ENCODE measurements at regions not wholly inside any gene's neighbourhood (a gene's known extent, or its start where the extent isn't known, plus 50 kb on each side); places are given as distances from the start of the nearest gene placed in this dataset.

DNA sequence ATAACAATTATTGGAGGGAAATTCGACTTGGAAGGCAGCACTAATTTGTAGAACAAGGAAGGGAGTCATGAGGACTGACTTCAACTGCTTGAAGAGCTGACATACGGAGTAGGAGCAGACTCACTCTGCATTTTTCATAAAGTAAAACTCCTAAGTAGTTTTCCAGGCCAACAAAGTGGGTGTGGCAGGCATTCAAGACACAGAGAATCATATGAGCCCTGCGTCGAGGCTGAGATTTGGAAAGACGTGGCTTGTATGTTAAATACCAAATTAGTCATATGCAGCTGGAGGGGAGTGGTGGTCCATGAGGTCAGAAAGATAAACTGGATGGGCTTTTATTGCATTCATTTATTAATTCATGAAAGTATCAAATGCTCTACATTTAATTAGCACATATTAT, 255.7 kb upstream of the JUN start:
- no peak overlapping the region for H3K4me3 Mint-ChIP-seq
- H3K27ac Mint-ChIP-seq = peak overlapping the region in 1 of 10 donors; percentile 0
- DNase-seq (no peak), ATAC-seq (no peak)
- POLR2A ChIA-PET = interaction anchor here (0.9 kb wide), 1 partner anchor 19 kb away, joined by 3 read pairs; no protein-coding TSS in a partner anchor
- no peaks in the 10 kb centered on the region for H3K27me3 Mint-ChIP-seq
- no peaks in the 10 kb centered on the region for H3K36me3 Mint-ChIP-seq
- peaks cover 6 to 19% (median 14%) of the 10 kb centered on the region in 4 donors for H3K4me1 Mint-ChIP-seq
- no peaks in the 10 kb centered on the region for H3K9me3 Mint-ChIP-seq

DNA sequence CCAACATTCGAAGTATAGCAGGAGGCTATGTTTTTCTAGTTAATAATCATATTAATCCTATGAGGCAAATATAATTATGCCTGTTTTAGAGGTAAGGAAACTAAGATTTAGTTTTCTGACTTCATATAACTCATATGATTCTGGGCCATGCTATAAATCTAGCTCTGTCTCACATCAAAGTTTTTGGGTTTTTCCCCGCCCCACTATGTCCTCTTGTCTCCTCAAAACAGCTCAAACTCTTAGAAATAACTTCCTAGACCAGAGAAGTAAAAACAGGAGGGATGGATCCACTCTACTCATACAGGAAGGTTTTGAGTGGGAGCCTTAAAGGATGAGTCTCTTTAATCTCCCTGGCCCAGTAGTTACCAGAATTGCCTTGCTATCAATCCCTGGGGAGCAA, 256.4 kb upstream of the FGGY start:
- POLR2A ChIA-PET = interaction anchor here (0.9 kb wide), 1 partner anchor 19 kb away, joined by 3 read pairs; no protein-coding TSS in a partner anchor

DNA sequence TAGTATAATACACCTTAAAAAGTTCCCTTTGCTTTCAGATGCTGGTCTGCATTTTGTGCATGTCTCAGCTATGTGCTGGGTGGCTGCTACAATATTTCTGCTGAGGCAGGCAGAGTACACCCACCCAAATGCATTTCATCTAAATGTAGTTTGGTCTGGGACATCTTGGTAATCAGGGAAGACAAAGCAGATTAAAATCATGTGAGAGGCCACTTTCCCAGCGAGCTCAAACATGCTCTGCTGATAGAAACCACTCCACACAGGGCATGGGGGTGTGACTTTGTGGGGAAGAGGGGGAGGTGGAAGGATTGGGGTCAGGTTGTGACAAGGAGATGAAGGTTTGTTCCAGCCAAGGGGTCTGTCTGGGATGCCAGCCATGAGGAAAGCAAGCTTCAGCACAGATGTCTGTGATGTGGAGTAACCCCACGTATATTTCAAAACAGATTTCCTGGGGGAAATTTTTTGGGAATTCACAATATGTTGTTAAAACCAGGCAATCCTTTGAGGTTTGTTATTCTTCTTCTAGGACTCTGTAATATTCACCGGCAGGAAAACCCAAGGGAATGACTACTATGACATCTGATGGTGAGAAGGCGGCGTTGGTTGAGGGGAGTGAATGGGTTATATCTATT, 255.1 kb upstream of the FGGY start:
- Mint-ChIP-seq H3K4me1 (peaks cover 21 to 41% (median 36%) of the 10 kb centered on the region in 4 donors), H3K9me3 (no peaks in the 10 kb centered on the region), H3K36me3 (no peaks in the 10 kb centered on the region), H3K27ac (peak overlapping the region in 2 of 10 donors; percentile 8 to 23), H3K4me3 (no peak overlapping the region), H3K27me3 (no peaks in the 10 kb centered on the region)
- POLR2A ChIA-PET = no interaction called here
- ATAC-seq = no peak
- DNase-seq = no peak

More for the DNA sequence above, 256.4 kb upstream of the FGGY start:
- Mint-ChIP-seq H3K9me3 (no peaks in the 10 kb centered on the region), H3K4me1 (peaks cover 14 to 29% (median 23%) of the 10 kb centered on the region in 4 donors), H3K36me3 (no peaks in the 10 kb centered on the region), H3K4me3 (no peak overlapping the region), H3K27me3 (no peaks in the 10 kb centered on the region), H3K27ac (peak overlapping the region in 1 of 10 donors; percentile 33)
- DNase-seq = no peak
- no peak for ATAC-seq

DNA sequence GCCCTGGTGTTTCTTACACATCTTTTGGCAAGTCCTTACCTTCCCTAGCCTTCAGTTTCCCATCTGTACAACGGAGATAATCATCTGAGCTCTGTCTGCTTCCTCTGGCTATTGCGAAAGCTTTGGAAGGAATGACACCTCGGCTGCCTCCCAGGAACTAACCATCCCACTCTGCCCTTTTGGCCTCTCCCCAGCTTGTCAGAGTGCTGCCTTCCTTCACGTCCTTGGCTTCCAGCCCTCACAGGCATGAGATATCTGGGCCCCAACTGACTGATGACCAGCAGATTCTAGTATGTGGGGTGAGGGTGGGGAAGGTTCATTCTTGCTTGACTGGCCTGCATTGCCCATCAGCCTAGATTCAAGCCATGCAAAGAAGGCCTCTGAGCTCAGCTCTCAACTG, 253.1 kb upstream of the FGGY start:
- no peaks in the 10 kb centered on the region for H3K27me3 Mint-ChIP-seq

DNA sequence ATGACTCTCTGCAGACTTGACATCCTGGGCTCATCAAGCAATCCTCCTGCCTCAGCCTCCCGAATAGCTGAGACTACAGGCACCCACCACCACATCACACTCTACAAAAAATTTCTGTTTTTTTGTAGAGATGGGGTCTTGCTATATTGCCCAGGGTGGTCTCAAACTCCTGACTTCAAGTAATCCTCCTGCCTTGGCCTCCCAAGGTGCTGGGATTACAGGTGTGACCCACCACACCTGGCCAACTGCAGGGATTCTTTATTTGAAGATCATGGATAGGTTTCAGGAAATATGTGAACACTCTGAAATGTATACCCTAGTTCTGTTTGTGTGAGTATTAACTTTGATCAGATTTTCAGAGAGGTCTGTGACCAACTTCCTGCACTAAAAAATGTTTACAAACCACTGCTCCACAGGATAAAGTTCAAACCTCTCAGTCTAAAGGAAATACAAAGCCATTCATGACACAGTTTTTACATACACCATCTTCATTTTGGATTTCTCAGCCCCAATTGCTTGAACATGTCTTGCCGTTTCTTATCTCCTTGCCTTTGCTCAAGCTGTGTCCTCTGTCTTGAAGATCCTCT, 252.3 kb upstream of the FGGY start:
- ATAC-seq (peak; percentile 33 to 73), DNase-seq (peak in 2 of 10 donors; percentile 44 to 52)
- H3K4me1 Mint-ChIP-seq = peaks cover 26 to 55% (median 48%) of the 10 kb centered on the region in 4 donors
- H3K9me3 Mint-ChIP-seq = no peaks in the 10 kb centered on the region
- peak overlapping the region; percentile 2 to 83 (median 67) for H3K27ac Mint-ChIP-seq
- H3K4me3 Mint-ChIP-seq = peak overlapping the region in 9 of 10 donors; percentile 0 to 68 (median 52)
- H3K36me3 Mint-ChIP-seq = no peaks in the 10 kb centered on the region
- POLR2A ChIA-PET = no interaction called here
- no peaks in the 10 kb centered on the region for H3K27me3 Mint-ChIP-seq

More for the DNA sequence above, 253.1 kb upstream of the FGGY start:
- peak overlapping the region in 6 of 10 donors; percentile 8 to 81 (median 32) for H3K27ac Mint-ChIP-seq
- POLR2A ChIA-PET = no interaction called here
- DNase-seq = no peak
- no peaks in the 10 kb centered on the region for H3K36me3 Mint-ChIP-seq
- no peak overlapping the region for H3K4me3 Mint-ChIP-seq
- H3K4me1 Mint-ChIP-seq = peaks cover 24 to 55% (median 46%) of the 10 kb centered on the region in 4 donors
- H3K9me3 Mint-ChIP-seq = no peaks in the 10 kb centered on the region
- ATAC-seq = no peak

DNA sequence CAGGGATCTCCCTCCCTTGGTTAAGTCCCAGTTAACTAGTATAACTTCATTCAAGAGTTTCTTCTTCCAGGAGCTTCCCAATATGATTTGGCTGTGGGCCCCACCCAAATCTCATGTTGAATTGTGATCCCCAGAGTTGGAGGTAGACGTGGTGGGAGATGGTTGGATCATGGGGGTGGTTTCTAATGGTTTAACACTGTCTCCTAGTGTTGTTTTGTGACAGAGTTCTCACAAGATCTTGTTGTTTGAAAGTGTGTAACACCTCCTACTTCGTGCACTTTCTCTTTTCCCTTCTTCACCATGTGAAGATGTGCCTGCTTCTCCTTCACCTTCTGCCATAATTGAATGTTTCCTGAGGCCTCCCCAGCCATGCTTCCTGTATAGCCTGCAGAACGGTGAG, 251.8 kb upstream of the FGGY start:
- Mint-ChIP-seq H3K9me3 (no peaks in the 10 kb centered on the region), H3K4me3 (peak overlapping the region in 9 of 10 donors; percentile 29 to 73 (median 53)), H3K36me3 (no peaks in the 10 kb centered on the region), H3K4me1 (peaks cover 27 to 55% (median 48%) of the 10 kb centered on the region in 4 donors), H3K27me3 (no peaks in the 10 kb centered on the region), H3K27ac (peak overlapping the region; percentile 2 to 83 (median 67))
- DNase-seq = no peak
- POLR2A ChIA-PET = no interaction called here
- no peak for ATAC-seq

DNA sequence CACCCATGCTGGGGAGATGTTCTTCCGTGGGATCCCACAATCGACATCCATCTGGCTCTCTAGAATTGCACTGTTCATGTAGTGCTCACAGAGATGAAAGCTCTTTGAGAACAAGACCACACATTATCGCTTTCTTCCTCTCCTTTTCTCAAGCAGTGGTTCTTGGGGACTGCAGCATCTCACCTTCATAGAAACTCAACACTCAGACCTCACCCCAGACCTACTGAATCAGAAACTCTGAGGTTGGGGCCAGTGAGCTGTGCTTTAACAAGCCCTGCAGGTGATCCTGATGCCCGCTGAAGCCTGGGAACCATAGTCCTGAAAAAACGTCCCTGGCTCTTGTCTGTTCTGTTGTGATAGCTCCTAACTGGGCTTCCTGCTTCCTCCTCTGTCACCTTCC, 251.3 kb upstream of the FGGY start:
- no peaks in the 10 kb centered on the region for H3K27me3 Mint-ChIP-seq
- H3K27ac Mint-ChIP-seq = peak overlapping the region; percentile 2 to 92 (median 72)
- POLR2A ChIA-PET = interaction anchor here (0.5 kb wide), 1 partner anchor 144 kb away, joined by 3 read pairs; no protein-coding TSS in a partner anchor
- H3K36me3 Mint-ChIP-seq = no peaks in the 10 kb centered on the region
- H3K4me3 Mint-ChIP-seq = peak overlapping the region in 9 of 10 donors; percentile 29 to 73 (median 53)
- DNase-seq (no peak), ATAC-seq (no peak)
- peaks cover 27 to 55% (median 48%) of the 10 kb centered on the region in 4 donors for H3K4me1 Mint-ChIP-seq
- no peaks in the 10 kb centered on the region for H3K9me3 Mint-ChIP-seq

DNA sequence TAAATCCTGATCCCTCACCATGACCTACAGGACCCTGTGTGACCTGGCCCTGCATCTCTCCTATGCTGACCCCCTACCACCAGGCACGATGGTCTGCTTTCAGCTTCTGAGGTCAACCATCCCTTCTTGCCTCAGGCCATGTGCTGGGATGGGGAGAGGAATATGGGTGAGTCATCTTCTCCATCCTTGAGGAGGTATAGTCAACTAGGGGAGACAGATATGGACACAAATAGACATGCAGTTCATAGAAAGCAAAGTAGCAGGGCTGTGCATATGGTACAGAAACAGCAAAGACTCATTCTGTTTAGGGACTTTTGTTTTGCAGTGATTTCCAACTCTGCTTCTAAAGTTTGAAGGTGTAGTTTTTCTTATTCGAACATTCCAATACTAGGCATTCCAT, 250.8 kb upstream of the FGGY start:
- DNase-seq (no peak), ATAC-seq (no peak)
- H3K4me1 Mint-ChIP-seq = peaks cover 27 to 55% (median 48%) of the 10 kb centered on the region in 4 donors
- H3K4me3 Mint-ChIP-seq = peak overlapping the region in 8 of 10 donors; percentile 10 to 74 (median 44)
- H3K27ac Mint-ChIP-seq = peak overlapping the region; percentile 2 to 92 (median 86)
- no peaks in the 10 kb centered on the region for H3K36me3 Mint-ChIP-seq
- no peaks in the 10 kb centered on the region for H3K9me3 Mint-ChIP-seq
- H3K27me3 Mint-ChIP-seq = no peaks in the 10 kb centered on the region
- POLR2A ChIA-PET = interaction anchor here (0.5 to 1.0 kb wide), 2 partner anchors 19 to 144 kb away, joined by 3 to 5 read pairs; no protein-coding TSS in a partner anchor

DNA sequence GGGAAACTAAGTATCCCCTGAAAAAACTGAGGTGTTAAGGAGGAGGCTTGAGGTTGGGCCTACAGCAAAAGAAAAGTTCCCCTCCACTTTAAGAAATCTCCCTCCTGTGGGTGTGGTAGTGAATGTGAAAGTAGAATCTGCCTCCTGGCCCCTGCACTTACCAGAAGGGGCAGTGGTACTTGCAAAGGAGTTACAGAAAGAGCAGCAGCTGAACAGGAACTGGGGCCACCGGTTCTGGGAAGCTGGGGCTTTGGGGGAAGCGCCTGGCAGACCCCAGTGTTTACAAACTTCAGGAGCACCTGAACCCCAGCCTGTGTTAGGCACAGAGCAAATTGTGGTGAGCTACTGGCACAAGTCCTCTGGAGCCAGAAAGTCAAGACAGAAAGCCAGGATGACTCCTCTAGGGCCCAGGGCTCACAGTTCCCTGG, 250.2 kb upstream of the FGGY start:
- POLR2A ChIA-PET = interaction anchor here (0.6 to 1.2 kb wide), 4 partner anchors 11 to 193 kb away, joined by 3 to 10 read pairs (median 4); no protein-coding TSS in a partner anchor
- Mint-ChIP-seq H3K4me1 (peaks cover 24 to 51% (median 47%) of the 10 kb centered on the region in 4 donors), H3K4me3 (peak overlapping the region in 9 of 10 donors; percentile 3 to 74 (median 57)), H3K36me3 (no peaks in the 10 kb centered on the region), H3K27ac (peak overlapping the region; percentile 61 to 92 (median 90)), H3K27me3 (no peaks in the 10 kb centered on the region), H3K9me3 (no peaks in the 10 kb centered on the region)
- peak in 7 of 10 donors; percentile 19 to 54 (median 31) for DNase-seq
- ATAC-seq = peak; percentile 87 to 89

DNA sequence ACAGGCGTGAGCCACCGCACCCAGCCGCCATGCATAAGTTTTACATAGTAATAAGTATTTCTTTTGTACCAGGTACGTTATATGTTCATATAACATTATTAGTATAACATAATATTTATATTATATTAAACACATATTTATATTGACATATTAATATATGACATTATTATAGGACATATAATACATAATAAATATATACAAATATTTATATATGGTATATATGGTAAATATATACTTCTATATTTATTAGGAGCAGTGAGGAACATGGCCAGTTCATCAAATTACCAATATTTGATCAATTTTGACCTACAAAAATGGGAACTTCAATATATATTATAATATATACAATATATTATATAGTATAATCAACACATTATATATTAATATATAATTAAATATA, 245.9 kb upstream of the FGGY start:
- no peak for DNase-seq
- Mint-ChIP-seq H3K4me3 (no peak overlapping the region), H3K36me3 (no peaks in the 10 kb centered on the region), H3K4me1 (peaks cover 8 to 21% (median 20%) of the 10 kb centered on the region in 4 donors), H3K9me3 (no peaks in the 10 kb centered on the region), H3K27ac (no peak overlapping the region), H3K27me3 (peaks cover 0 to 4% (median 0%) of the 10 kb centered on the region in 5 donors)
- POLR2A ChIA-PET = no interaction called here
- ATAC-seq = no peak

DNA sequence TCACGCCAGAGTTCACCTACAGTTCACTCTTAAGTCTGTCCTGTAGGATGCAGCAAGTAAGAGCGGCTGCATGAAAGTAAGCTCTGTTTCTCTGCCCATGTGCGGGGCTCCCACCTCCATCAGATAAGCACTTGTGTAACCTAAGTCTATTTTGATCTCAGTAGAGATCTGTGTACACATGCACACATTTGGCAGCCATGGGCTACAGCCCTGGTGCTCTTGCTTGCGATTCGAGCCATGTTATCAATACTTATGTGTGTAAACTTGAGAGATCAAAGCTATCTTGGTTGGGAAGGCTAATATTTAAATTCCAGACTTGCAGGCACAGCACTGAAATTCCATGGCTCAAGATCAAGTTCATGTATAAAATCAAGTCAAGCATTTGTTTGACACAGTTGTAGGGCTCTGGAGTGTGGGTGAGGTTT, 244.7 kb upstream of the FGGY start:
- peaks cover 0 to 4% (median 0%) of the 10 kb centered on the region in 5 donors for H3K27me3 Mint-ChIP-seq
- H3K4me1 Mint-ChIP-seq = peaks cover 5 to 10% (median 8%) of the 10 kb centered on the region in 4 donors
- H3K36me3 Mint-ChIP-seq = no peaks in the 10 kb centered on the region
- no peak for DNase-seq
- no peaks in the 10 kb centered on the region for H3K9me3 Mint-ChIP-seq
- no peak overlapping the region for H3K27ac Mint-ChIP-seq
- no peak overlapping the region for H3K4me3 Mint-ChIP-seq
- POLR2A ChIA-PET = no interaction called here
- ATAC-seq = no peak

DNA sequence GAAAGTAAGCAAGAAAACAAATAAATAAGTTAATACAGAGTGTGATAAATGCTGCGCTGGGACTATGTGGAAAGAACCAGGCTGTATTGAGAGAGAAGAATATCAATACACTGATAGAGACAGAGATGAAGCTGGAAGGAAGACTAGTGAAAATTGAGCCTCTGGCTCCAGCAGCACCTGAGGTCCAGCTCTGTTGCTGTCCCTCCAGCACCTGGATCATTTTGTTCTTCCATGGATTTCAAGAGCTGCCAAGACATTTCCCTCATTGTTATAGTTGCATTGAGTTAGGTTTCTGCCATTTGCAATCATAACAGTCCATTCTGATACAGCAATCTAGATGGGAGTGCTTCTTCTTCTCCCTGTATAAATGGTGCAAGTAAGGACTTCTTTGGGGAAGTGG, 242.7 kb upstream of the FGGY start:
- peaks cover 0 to 6% (median 3%) of the 10 kb centered on the region in 4 donors for H3K4me1 Mint-ChIP-seq
- DNase-seq (no peak), ATAC-seq (no peak)
- H3K27ac Mint-ChIP-seq = no peak overlapping the region
- no peaks in the 10 kb centered on the region for H3K9me3 Mint-ChIP-seq
- POLR2A ChIA-PET = no interaction called here
- no peaks in the 10 kb centered on the region for H3K36me3 Mint-ChIP-seq
- no peak overlapping the region for H3K4me3 Mint-ChIP-seq
- peaks cover 0 to 4% (median 0%) of the 10 kb centered on the region in 5 donors for H3K27me3 Mint-ChIP-seq

Data from naive thymus-derived CD8-positive, alpha-beta T cell (primary cell).